AG04449 (cell line): ENCODE measurements at regions not wholly inside any gene's neighbourhood (a gene's known extent, or its start where the extent isn't known, plus 50 kb on each side); places are given as distances from the start of the nearest gene placed in this dataset.

Source experiments
- CTCF ChIA-PET: fragments of 350-600 bp; formaldehyde crosslinking; extraction: SDS; loops from one replicate; lab custom pipeline; 2021; ENCODE audit warnings: antibody characterized with exemption; lab: Yijun Ruan, JAX
- POLR2A ChIA-PET: fragments of 400-600, 350-600 bp; formaldehyde crosslinking; extraction: SDS; loops from one replicate; lab custom pipeline; 2020; ENCODE audit warnings: antibody characterized with exemption, inconsistent platforms; lab: Yijun Ruan, JAX
- DNase-seq: peaks from one replicate; pipeline ENCODE4 v3.0.0-alpha.2; 2010; ENCODE audit warnings: low read depth, low spot score
- H3K4me3 ChIP-seq: 2 replicates; pipeline ENCODE4 v1.5.1; 2011; ENCODE audit warnings: low read depth, mild to moderate bottlenecking, control low read depth, low read length
- CTCF ChIP-seq: IDR thresholded peaks from one replicate; pipeline ENCODE4 v1.5.1; 2011; ENCODE audit warnings: mild to moderate bottlenecking, moderate library complexity, low read length, control low read depth, inconsistent platforms; ENCODE audit not compliant: insufficient read depth; ENCODE audit errors: missing control alignments

- no peak overlapping the region for H3K4me3 ChIP-seq
- no peak for TF ChIP-seq CTCF
- ChIA-PET CTCF (no interaction called here), POLR2A (no interaction called here)
- no peak for DNase-seq
Measured at GRCh38 chr18:1392865-1393734, 488.4 kb downstream of the ADCYAP1 start.

GRCh38 chr18:1393929-1394328 is 489.3 kb downstream of the ADCYAP1 start:
- POLR2A ChIA-PET: no interaction called here
- DNase-seq: no peak

GRCh38 chr18:1394426-1394825 is 489.8 kb downstream of the ADCYAP1 start:
- no peak for DNase-seq
- no peak for TF ChIP-seq CTCF
- ChIA-PET POLR2A (no interaction called here), CTCF (no interaction called here)
- H3K4me3 ChIP-seq: no peak overlapping the region

More at GRCh38 chr18:1393929-1394328, 489.3 kb downstream of the ADCYAP1 start:
- CTCF ChIA-PET: no interaction called here
- no peak overlapping the region for H3K4me3 ChIP-seq
- TF ChIP-seq CTCF: no peak

- no peak for DNase-seq
- ChIA-PET POLR2A (no interaction called here), CTCF (no interaction called here)
- no peak for TF ChIP-seq CTCF
- no peak overlapping the region for H3K4me3 ChIP-seq
Measured at GRCh38 chr18:1394966-1395365, 490.3 kb downstream of the ADCYAP1 start.

- H3K4me3 ChIP-seq: no peak overlapping the region
- POLR2A ChIA-PET: no interaction called here
- CTCF ChIA-PET: no interaction called here
- no peak for DNase-seq
- no peak for TF ChIP-seq CTCF
Measured at GRCh38 chr18:1408376-1408775, 503.7 kb downstream of the ADCYAP1 start.

- TF ChIP-seq CTCF: no peak
- POLR2A ChIA-PET: no interaction called here
Measured at GRCh38 chr18:1412655-1413322, 508.1 kb downstream of the ADCYAP1 start.

More at GRCh38 chr18:1412655-1413322, 508.1 kb downstream of the ADCYAP1 start:
- CTCF ChIA-PET: no interaction called here
- no peak overlapping the region for H3K4me3 ChIP-seq
- no peak for DNase-seq
